ENCODE measurements at regions not wholly inside any gene's neighbourhood (a gene's known extent, or its start where the extent isn't known, plus 50 kb on each side); places are given as distances from the start of the nearest gene placed in this dataset.

GRCh38 chr22:40121461-40121860 is 56.3 kb upstream of the TNRC6B start:
- Histone ChIP-seq H3K27me3 (ENCODE audit: control insufficient read depth in 4 of 4, insufficient read depth in 4 of 4, low read length in 3 of 4) (no peaks in the 10 kb centered on the region), H3K9me3 (ENCODE audit: control insufficient read depth in 4 of 4, low read length in 3 of 4) (no peaks in the 10 kb centered on the region), H3K4me3 (ENCODE audit: low read depth in 1 of 3, low read length in 3 of 3) (no peak overlapping the region), H3K4me1 (ENCODE audit: control insufficient read depth in 4 of 4, insufficient read depth in 4 of 4, low read length in 3 of 4) (no peaks in the 10 kb centered on the region), H3K9ac (ENCODE audit: low read depth in 1 of 2, low read length in 2 of 2) (no peak overlapping the region), H3K36me3 (ENCODE audit: control insufficient read depth in 4 of 4, insufficient read depth in 3 of 4, low read depth in 1 of 4, low read length in 3 of 4) (peaks cover 0 to 4% (median 1%) of the 10 kb centered on the region in 4 donors), H3K27ac (ENCODE audit: low read depth in 1 of 2, low read length in 2 of 2) (no peak overlapping the region)
- TF ChIP-seq FOXA2 (IDR thresholded peaks at IDR 0.05) (no peak), CTCF (IDR thresholded peaks at IDR 0.05; ENCODE audit: low read depth, low read length, missing input control) (no peak), EGR1 (IDR thresholded peaks at IDR 0.05; ENCODE audit: low read depth in 2 of 2) (no peak), NR2F2 (IDR thresholded peaks at IDR 0.05) (no peak), SP1 (IDR thresholded peaks at IDR 0.05) (no peak), FOXA1 (IDR thresholded peaks at IDR 0.05) (no peak), YY1 (IDR thresholded peaks at IDR 0.05) (no peak), TAF1 (conservative IDR thresholded peaks at IDR 0.05) (no peak), JUND (IDR thresholded peaks at IDR 0.05) (no peak), ZBTB33 (IDR thresholded peaks at IDR 0.05) (no peak), HNF4G (IDR thresholded peaks at IDR 0.05) (no peak), ATF3 (IDR thresholded peaks at IDR 0.05) (no peak), GABPA (IDR thresholded peaks at IDR 0.05 in 1 of 2, conservative IDR thresholded peaks at IDR 0.05 in 1 of 2) (no peak), RAD21 (IDR thresholded peaks at IDR 0.05) (no peak), HNF4A (conservative IDR thresholded peaks at IDR 0.05) (no peak), RXRA (IDR thresholded peaks at IDR 0.05) (no peak)
- TF ChIP-seq, protein P1, sequence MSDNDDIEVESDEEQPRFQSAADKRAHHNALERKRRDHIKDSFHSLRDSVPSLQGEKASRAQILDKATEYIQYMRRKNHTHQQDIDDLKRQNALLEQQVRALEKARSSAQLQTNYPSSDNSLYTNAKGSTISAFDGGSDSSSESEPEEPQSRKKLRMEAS (IDR thresholded peaks at IDR 0.05) = no peak
- WGBS = 93% methylated on average over 6 of the region's 6 CpGs
- DNase-seq (ENCODE audit: low spot score) = no peak

DNA sequence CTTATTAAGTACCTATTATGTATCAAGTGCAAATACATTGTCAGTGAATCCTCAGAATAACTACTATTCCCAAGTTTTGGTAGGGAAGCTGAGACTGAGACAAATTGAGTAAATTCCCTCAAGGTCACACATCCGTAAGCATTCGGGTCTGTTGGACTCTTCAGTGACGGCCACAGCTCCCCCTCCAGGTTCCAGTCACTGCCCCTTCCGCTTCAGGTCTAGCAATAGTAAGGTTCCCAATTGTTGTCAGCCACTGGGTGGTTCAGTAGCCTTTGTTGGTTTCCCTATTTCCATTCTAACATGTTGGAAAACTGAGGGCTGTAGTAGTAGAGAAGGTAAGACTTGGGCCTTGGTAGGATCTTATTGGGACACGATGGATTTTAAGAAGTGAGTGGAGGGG is 54.9 kb upstream of the TNRC6B start:
- H3K27me3 ChIP-seq (ENCODE audit: control insufficient read depth in 4 of 4, insufficient read depth in 4 of 4, low read length in 3 of 4) = no peaks in the 10 kb centered on the region
- H3K4me3 ChIP-seq (ENCODE audit: low read depth in 1 of 3, low read length in 3 of 3) = no peak overlapping the region
- no peak overlapping the region for H3K27ac ChIP-seq (ENCODE audit: low read depth in 1 of 2, low read length in 2 of 2)
- H3K4me1 ChIP-seq (ENCODE audit: control insufficient read depth in 4 of 4, insufficient read depth in 4 of 4, low read length in 3 of 4) = no peaks in the 10 kb centered on the region
- H3K9me3 ChIP-seq (ENCODE audit: control insufficient read depth in 4 of 4, low read length in 3 of 4) = no peaks in the 10 kb centered on the region
- peaks cover 0 to 7% (median 6%) of the 10 kb centered on the region in 4 donors for H3K36me3 ChIP-seq (ENCODE audit: control insufficient read depth in 4 of 4, insufficient read depth in 3 of 4, low read depth in 1 of 4, low read length in 3 of 4)
- no peak for DNase-seq (ENCODE audit: low spot score)
- no peak overlapping the region for H3K9ac ChIP-seq (ENCODE audit: low read depth in 1 of 2, low read length in 2 of 2)
- WGBS = 97% methylated on average over 5 of the region's 5 CpGs
- TF ChIP-seq YY1 (IDR thresholded peaks at IDR 0.05) = no peak
- TF ChIP-seq GABPA (IDR thresholded peaks at IDR 0.05 in 1 of 2, conservative IDR thresholded peaks at IDR 0.05 in 1 of 2) = no peak
- TF ChIP-seq TAF1 (conservative IDR thresholded peaks at IDR 0.05) = no peak
- no peak for TF ChIP-seq JUND (IDR thresholded peaks at IDR 0.05)
- TF ChIP-seq FOXA1 (IDR thresholded peaks at IDR 0.05) = no peak
- TF ChIP-seq SP1 (IDR thresholded peaks at IDR 0.05) = no peak
- no peak for TF ChIP-seq ZBTB33 (IDR thresholded peaks at IDR 0.05)
- TF ChIP-seq RXRA (IDR thresholded peaks at IDR 0.05) = no peak
- no peak for TF ChIP-seq RAD21 (IDR thresholded peaks at IDR 0.05)
- no peak for TF ChIP-seq ATF3 (IDR thresholded peaks at IDR 0.05)
- no peak for TF ChIP-seq FOXA2 (IDR thresholded peaks at IDR 0.05)
- no peak for TF ChIP-seq HNF4A (conservative IDR thresholded peaks at IDR 0.05)
- no peak for TF ChIP-seq NR2F2 (IDR thresholded peaks at IDR 0.05)
- no peak for TF ChIP-seq HNF4G (IDR thresholded peaks at IDR 0.05)
- no peak for TF ChIP-seq EGR1 (IDR thresholded peaks at IDR 0.05; ENCODE audit: low read depth in 2 of 2)
- no peak for TF ChIP-seq CTCF (IDR thresholded peaks at IDR 0.05; ENCODE audit: low read depth, low read length, missing input control)
- TF ChIP-seq, protein P2, sequence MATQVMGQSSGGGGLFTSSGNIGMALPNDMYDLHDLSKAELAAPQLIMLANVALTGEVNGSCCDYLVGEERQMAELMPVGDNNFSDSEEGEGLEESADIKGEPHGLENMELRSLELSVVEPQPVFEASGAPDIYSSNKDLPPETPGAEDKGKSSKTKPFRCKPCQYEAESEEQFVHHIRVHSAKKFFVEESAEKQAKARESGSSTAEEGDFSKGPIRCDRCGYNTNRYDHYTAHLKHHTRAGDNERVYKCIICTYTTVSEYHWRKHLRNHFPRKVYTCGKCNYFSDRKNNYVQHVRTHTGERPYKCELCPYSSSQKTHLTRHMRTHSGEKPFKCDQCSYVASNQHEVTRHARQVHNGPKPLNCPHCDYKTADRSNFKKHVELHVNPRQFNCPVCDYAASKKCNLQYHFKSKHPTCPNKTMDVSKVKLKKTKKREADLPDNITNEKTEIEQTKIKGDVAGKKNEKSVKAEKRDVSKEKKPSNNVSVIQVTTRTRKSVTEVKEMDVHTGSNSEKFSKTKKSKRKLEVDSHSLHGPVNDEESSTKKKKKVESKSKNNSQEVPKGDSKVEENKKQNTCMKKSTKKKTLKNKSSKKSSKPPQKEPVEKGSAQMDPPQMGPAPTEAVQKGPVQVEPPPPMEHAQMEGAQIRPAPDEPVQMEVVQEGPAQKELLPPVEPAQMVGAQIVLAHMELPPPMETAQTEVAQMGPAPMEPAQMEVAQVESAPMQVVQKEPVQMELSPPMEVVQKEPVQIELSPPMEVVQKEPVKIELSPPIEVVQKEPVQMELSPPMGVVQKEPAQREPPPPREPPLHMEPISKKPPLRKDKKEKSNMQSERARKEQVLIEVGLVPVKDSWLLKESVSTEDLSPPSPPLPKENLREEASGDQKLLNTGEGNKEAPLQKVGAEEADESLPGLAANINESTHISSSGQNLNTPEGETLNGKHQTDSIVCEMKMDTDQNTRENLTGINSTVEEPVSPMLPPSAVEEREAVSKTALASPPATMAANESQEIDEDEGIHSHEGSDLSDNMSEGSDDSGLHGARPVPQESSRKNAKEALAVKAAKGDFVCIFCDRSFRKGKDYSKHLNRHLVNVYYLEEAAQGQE (IDR thresholded peaks at IDR 0.05) = no peak

Measured in liver (tissue), 8 donors.